Adipocyte (in vitro differentiated cells): ENCODE measurements at regions not wholly inside any gene's neighbourhood (a gene's known extent, or its start where the extent isn't known, plus 50 kb on each side); places are given as distances from the start of the nearest gene placed in this dataset.

ENCODE experiments used
- DNase-seq: peaks from one replicate; pipeline ENCODE4 v3.0.0-alpha.2; 2015; ENCODE audit warnings: low read depth
- H3K27me3 ChIP-seq: replicated peaks from 2 replicates; pipeline ENCODE4 v1.7.0; 2013; ENCODE audit warnings: mild to moderate bottlenecking, low read length, moderate library complexity; ENCODE audit not compliant: control insufficient read depth, insufficient read depth
- H3K36me3 ChIP-seq: 2 replicates; pipeline ENCODE4 v1.7.0; 2013; ENCODE audit warnings: low read length, mild to moderate bottlenecking, moderate library complexity; ENCODE audit not compliant: control insufficient read depth, insufficient read depth, severe bottlenecking
- H3K4me1 ChIP-seq: 2 replicates; pipeline ENCODE4 v1.7.0; 2013; ENCODE audit warnings: mild to moderate bottlenecking, low read length, moderate library complexity; ENCODE audit not compliant: control insufficient read depth, insufficient read depth
- H3K4me3 ChIP-seq: 2 replicates; pipeline ENCODE4 v1.7.0; 2013; ENCODE audit warnings: mild to moderate bottlenecking, low read length, moderate library complexity
- H3K9ac ChIP-seq: 2 replicates; pipeline ENCODE4 v1.7.0; 2013; ENCODE audit warnings: mild to moderate bottlenecking, low read length, moderate library complexity
- H3K9me3 ChIP-seq: 2 replicates; pipeline ENCODE4 v1.7.0; 2013; ENCODE audit warnings: mild to moderate bottlenecking, low read length, moderate library complexity; ENCODE audit not compliant: control insufficient read depth

DNA sequence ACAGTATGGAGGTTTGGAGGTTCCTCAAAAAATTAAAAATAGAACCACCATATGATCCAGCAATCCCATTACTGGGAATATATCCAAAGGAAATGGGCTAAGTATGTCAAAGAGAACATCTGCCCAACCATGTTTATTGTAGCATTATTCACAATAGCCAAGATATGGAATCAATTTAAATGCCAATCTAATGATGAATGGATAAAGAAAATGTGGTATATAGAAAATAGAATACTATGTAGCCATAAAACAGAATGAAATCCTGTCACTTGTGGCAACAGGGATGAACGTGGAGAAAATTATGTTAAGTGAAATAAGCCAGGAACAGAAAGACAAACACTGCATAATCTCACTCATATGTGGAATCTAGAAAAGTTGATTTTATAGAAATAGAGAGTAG lies 201.7 kb upstream of the AJAP1 start:
- no peaks in the 10 kb centered on the region for H3K36me3 ChIP-seq
- no peak overlapping the region for H3K4me3 ChIP-seq
- no peaks in the 10 kb centered on the region for H3K27me3 ChIP-seq
- no peak overlapping the region for H3K9ac ChIP-seq
- H3K9me3 ChIP-seq, result peaks cover 7% of the 10 kb centered on the region
- DNase-seq, result no peak
- no peaks in the 10 kb centered on the region for H3K4me1 ChIP-seq

DNA sequence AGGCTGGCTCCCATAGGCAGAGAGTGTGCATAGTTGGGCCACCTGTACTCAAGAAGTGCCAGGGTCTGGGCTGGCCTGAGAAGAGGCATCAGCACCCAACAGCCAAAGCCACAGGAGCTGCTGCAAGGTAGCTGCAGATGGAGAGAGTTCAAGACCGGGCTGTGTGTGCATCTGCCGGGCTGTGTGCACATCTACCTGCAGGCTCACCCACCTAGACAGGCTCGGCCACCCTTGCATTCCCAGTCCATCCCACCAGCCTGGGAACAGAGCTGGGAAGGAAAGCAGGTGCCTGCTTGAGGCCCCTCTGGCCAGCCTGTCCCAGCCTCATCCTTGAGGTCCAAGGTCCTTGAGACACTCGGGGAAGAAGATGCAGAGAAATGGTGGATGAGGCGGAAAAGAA lies 194.4 kb upstream of the AJAP1 start:
- H3K4me1 ChIP-seq, result no peaks in the 10 kb centered on the region

DNA sequence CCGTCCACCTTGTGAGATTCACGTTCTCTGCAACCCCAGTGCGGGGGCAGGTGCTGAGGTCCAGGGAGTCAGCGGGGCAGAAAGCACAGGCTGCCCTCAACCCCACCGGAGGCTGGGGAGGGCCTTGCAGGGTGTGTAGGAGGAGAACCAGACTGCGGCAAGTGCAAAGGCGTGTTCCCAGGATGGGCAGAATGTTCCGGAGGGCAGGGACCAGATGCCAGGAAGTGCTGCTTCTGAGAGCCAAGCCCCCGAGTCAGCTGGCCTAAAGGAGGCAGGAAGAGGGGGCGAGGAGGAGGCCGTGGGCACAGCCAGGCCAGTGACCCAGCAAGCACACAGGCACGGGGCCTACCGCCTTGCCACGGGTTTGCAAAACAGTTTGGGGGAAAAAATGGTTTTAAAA lies 193.8 kb upstream of the AJAP1 start:
- no peaks in the 10 kb centered on the region for H3K27me3 ChIP-seq
- peaks cover 4% of the 10 kb centered on the region for H3K9me3 ChIP-seq
- no peaks in the 10 kb centered on the region for H3K4me1 ChIP-seq
- H3K36me3 ChIP-seq, result no peaks in the 10 kb centered on the region
- DNase-seq, result no peak
- no peak overlapping the region for H3K4me3 ChIP-seq
- H3K9ac ChIP-seq, result no peak overlapping the region

More for the DNA sequence above, 194.4 kb upstream of the AJAP1 start:
- H3K4me3 ChIP-seq, result no peak overlapping the region
- no peak overlapping the region for H3K9ac ChIP-seq
- H3K27me3 ChIP-seq, result no peaks in the 10 kb centered on the region
- no peak for DNase-seq
- H3K9me3 ChIP-seq, result peaks cover 4% of the 10 kb centered on the region
- no peaks in the 10 kb centered on the region for H3K36me3 ChIP-seq

DNA sequence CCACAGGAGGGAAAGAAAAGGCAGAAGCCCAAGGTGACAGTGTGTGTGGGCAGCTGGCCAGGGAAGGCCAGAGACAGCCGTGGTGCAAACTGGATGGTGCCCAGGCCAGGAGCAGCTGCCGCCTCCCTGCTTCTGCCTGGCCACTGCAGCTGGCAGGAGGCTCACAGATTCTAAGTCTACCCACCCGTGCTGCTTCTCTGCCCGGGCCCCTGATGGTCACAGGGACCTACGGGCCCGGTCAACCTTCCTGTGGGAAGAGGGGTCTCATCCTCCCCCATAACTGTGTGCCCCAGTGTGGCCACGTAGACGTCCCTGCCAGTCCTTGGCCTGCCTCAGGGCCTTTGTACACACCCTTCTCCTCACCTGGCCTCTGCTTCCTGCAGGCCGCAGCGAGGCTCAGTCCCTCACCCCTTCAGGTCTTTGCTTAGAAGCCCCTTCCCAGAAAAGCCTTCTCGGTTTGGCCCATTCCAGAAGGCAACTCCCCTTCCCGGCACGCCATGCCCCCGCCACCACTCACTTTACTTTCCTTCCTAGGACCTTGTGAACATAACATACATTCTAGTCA lies 192.6 kb upstream of the AJAP1 start:
- Histone ChIP-seq H3K4me1 (no peaks in the 10 kb centered on the region), H3K9me3 (peaks cover 2% of the 10 kb centered on the region), H3K27me3 (no peaks in the 10 kb centered on the region), H3K9ac (no peak overlapping the region), H3K36me3 (no peaks in the 10 kb centered on the region), H3K4me3 (no peak overlapping the region)
- no peak for DNase-seq

DNA sequence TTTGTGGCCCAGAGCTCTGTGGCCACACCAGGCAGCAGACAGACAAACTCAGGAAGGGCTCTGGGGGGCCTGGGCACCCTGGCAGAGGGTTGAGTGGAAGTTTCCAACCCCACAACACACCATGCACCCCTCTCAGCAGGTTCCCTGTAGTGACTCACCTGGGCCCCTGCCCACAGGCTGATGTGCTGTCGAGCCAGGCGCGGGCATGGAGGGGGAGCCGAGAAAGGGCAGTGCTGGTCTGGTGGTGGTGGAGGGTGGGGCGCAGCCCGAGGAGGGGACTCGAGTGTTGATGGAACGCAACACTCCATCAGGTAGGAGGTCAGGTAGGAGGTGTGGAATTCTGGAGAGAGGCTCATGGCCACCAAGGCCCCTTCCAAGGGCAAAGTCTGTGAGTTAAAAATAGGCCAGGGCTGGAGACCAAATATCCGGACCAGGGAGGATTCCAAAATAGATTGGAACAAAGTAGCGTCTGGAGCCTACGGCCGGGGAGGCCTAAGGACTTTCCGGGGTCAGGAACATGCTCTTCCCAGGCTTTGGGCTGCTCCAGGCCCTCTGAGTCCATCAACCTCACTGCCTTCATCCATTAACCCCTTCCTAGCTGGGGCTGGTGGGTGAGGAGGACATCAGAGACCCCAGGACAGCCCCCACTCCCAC lies 191.5 kb upstream of the AJAP1 start:
- DNase-seq, result no peak
- Histone ChIP-seq H3K9me3 (peaks cover 2% of the 10 kb centered on the region), H3K4me3 (no peak overlapping the region), H3K4me1 (no peaks in the 10 kb centered on the region), H3K36me3 (no peaks in the 10 kb centered on the region), H3K9ac (no peak overlapping the region), H3K27me3 (no peaks in the 10 kb centered on the region)

DNA sequence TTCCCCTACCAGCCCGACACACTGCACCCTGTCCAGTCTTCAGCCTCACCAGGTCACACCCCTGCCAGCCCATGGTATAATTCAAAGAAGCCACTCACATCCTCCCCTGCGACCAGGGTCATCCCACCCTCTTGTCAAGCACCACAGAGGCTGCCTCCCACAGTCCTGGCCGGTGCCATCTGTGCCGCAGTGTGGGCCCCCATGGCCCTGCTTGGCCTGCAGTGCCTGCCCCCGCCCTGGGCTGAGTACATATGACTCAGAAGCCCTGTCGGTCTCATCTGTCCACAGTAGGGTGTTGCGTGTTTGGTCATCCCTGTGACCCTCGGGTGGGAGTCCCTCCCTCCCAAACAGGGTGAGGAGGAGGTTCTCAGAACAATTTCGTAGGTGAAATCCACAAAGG lies 190.8 kb upstream of the AJAP1 start:
- H3K9me3 ChIP-seq, result peaks cover 2% of the 10 kb centered on the region
- H3K9ac ChIP-seq, result no peak overlapping the region
- H3K27me3 ChIP-seq, result no peaks in the 10 kb centered on the region
- no peak for DNase-seq
- no peaks in the 10 kb centered on the region for H3K4me1 ChIP-seq
- no peak overlapping the region for H3K4me3 ChIP-seq
- no peaks in the 10 kb centered on the region for H3K36me3 ChIP-seq

DNA sequence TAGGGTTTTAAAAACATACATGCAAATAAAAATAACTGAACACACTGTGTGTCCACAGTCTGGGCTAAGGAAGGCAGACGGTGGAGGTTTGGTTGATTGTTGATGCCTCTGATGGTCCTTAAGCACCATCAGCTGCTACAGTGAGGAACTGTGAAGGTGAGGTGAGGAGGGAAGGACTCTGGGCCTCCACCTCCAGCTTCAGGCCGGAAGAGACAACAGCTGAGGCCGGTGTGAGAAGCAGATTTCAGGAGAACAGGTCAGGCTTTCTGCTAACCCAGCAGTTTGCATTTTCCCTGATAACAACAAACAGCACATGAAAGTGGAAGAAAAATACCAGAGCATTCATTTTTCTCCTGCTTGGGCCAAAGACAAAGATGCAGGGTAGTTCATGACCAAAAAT lies 189.9 kb upstream of the AJAP1 start:
- peaks cover 2% of the 10 kb centered on the region for H3K9me3 ChIP-seq
- no peak for DNase-seq
- H3K9ac ChIP-seq, result no peak overlapping the region
- H3K27me3 ChIP-seq, result no peaks in the 10 kb centered on the region
- H3K4me3 ChIP-seq, result no peak overlapping the region
- H3K4me1 ChIP-seq, result no peaks in the 10 kb centered on the region
- H3K36me3 ChIP-seq, result no peaks in the 10 kb centered on the region

DNA sequence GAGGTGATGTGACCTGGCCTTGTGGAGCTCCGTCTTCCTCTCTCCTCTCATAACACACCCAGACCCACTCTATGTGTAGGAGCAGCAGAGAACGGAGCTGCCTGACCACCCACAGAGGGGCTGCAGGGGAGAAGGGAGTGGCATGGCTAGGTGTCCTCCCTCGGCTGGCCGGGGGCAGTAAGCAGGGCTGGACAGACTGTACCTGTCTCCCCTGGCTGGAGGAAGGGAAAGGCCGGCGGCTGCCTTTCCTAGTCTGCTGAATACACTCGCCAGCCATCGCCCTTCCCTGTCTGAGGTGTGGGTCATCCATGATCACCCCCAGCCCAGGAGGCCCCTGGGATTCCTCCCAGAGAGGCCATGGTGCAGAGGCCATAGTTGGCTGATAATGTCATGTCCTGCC lies 187.2 kb upstream of the AJAP1 start:
- no peaks in the 10 kb centered on the region for H3K27me3 ChIP-seq
- no peaks in the 10 kb centered on the region for H3K36me3 ChIP-seq
- H3K4me1 ChIP-seq, result no peaks in the 10 kb centered on the region
- no peak overlapping the region for H3K4me3 ChIP-seq
- no peak overlapping the region for H3K9ac ChIP-seq
- no peak for DNase-seq
- H3K9me3 ChIP-seq, result no peaks in the 10 kb centered on the region

DNA sequence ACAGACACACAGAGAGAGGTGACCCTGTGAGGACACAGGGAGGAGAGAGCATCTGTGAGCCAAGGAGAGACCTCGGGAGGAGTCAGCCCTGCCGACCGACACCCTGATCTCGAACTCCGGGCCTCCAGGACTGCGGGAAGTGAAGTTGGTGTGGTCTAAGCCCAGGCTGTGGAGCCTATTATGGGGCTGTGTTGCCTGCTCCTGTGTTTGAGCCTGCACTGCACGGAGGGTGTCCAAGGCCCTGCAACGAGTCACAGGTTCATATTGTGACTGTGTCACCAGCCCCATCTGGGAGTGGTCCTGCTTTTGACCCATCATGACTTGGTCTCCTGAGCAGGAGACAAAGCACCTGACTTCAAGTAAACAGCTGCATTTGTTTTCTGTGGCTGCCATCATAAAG lies 186.0 kb upstream of the AJAP1 start:
- DNase-seq, result no peak
- H3K9ac ChIP-seq, result no peak overlapping the region
- H3K4me3 ChIP-seq, result no peak overlapping the region
- H3K36me3 ChIP-seq, result no peaks in the 10 kb centered on the region
- no peaks in the 10 kb centered on the region for H3K27me3 ChIP-seq
- H3K9me3 ChIP-seq, result no peaks in the 10 kb centered on the region
- H3K4me1 ChIP-seq, result no peaks in the 10 kb centered on the region

DNA sequence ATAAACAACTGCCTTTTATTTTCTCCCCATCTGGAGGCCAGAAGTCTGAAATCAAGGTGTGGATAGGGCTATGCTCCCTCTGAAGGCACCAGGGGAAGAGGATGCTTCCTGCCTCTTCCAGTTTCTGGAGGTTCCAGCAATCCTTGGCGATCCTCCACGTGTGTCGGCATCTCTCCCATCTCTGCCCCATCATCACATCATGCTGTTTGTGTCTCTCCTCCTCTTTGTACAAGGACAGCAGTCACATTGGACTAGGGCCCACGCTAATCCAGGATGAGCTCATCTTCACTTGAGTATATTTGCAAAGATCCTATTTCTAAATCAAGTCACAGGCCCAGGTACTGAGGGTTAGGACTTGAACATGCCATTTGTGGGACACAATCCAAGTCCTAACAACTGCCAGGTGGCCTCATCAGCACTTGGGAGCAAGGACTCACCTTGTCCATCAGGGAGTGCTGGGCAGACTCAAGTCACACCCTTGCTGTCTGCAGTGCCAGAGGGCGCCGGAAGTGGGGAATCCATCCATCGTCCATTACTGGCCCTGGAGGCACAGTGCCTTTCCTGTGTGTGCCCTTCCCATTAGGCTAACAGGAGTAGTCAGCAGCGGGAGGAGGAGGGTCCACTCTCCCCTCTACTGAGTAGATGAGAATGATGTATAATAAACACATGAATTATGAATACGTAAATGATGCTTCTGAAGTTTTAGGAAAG lies 185.4 kb upstream of the AJAP1 start:
- Histone ChIP-seq H3K9ac (no peak overlapping the region), H3K27me3 (no peaks in the 10 kb centered on the region), H3K9me3 (peaks cover 3% of the 10 kb centered on the region), H3K4me1 (no peaks in the 10 kb centered on the region), H3K4me3 (no peak overlapping the region), H3K36me3 (no peaks in the 10 kb centered on the region)
- no peak for DNase-seq

DNA sequence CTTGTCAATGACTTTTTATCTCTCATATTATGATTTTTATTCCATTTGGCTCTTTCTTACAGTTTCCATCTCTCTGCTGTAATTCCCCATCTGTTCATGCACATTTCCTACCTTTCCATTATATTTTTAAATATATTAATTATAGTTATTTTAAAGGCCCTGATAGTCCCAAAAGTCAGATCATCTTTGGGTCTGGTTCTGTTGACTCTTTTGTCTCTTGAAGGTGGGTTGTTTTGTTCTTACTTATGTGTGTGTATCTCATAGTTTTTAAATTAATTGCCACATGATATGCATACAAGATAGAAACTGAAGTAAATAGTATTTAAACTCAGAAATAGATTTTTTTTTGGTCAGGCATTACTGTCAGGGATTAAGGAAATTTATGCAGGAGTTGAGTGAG lies 178.0 kb upstream of the AJAP1 start:
- Histone ChIP-seq H3K27me3 (no peaks in the 10 kb centered on the region), H3K36me3 (no peaks in the 10 kb centered on the region), H3K4me3 (no peak overlapping the region), H3K4me1 (no peaks in the 10 kb centered on the region), H3K9me3 (peaks cover 26% of the 10 kb centered on the region), H3K9ac (no peak overlapping the region)
- DNase-seq, result no peak
